Glutamatergic neuron (in vitro differentiated cells): ENCODE measurements at regions not wholly inside any gene's neighbourhood (a gene's known extent, or its start where the extent isn't known, plus 50 kb on each side); places are given as distances from the start of the nearest gene placed in this dataset.

Experiments used
- DNase-seq: peaks from one replicate; pipeline ENCODE4 v3.0.0; 2022
- H3K27ac Mint-ChIP-seq: one replicate; pipeline ENCODE4 v1.8.0; 2020; ENCODE audit warnings: mild to moderate bottlenecking, mixed read lengths, inconsistent platforms; ENCODE audit not compliant: unreplicated experiment
- H3K27me3 Mint-ChIP-seq: one replicate; pipeline ENCODE4 v1.8.0; 2020; ENCODE audit warnings: mild to moderate bottlenecking, moderate library complexity, mixed read lengths, inconsistent platforms; ENCODE audit not compliant: unreplicated experiment
- H3K36me3 Mint-ChIP-seq: one replicate; pipeline ENCODE4 v1.8.0; 2020; ENCODE audit warnings: mild to moderate bottlenecking, mixed read lengths, inconsistent platforms; ENCODE audit not compliant: unreplicated experiment
- H3K4me1 Mint-ChIP-seq: one replicate; pipeline ENCODE4 v1.8.0; 2020; ENCODE audit warnings: mild to moderate bottlenecking, low read depth, mixed read lengths, inconsistent platforms; ENCODE audit not compliant: unreplicated experiment
- H3K4me3 Mint-ChIP-seq: one replicate; pipeline ENCODE4 v1.8.0; 2020; ENCODE audit warnings: mild to moderate bottlenecking, mixed read lengths, inconsistent platforms; ENCODE audit not compliant: unreplicated experiment
- H3K9me3 Mint-ChIP-seq: one replicate; pipeline ENCODE4 v1.8.0; 2020; ENCODE audit warnings: mild to moderate bottlenecking, moderate library complexity, mixed read lengths, inconsistent platforms; ENCODE audit not compliant: unreplicated experiment
- CTCF ChIP-seq: fragments of 200-600 bp; sonication (generic); IDR thresholded peaks from one replicate; pipeline ENCODE4 v1.5.0; 2021; ENCODE audit not compliant: partially characterized antibody, unreplicated experiment

- Mint-ChIP-seq H3K9me3 (no peaks in the 10 kb centered on the region), H3K4me3 (no peak overlapping the region), H3K27me3 (no peaks in the 10 kb centered on the region), H3K4me1 (no peaks in the 10 kb centered on the region), H3K36me3 (no peaks in the 10 kb centered on the region), H3K27ac (no peak overlapping the region)
- no peak for DNase-seq
- TF ChIP-seq CTCF = no peak
Measured at GRCh38 chr2:103208916-103209315, 447.1 kb downstream of the TMEM182 start.

- Mint-ChIP-seq H3K4me3 (no peak overlapping the region), H3K27ac (no peak overlapping the region), H3K27me3 (no peaks in the 10 kb centered on the region), H3K9me3 (no peaks in the 10 kb centered on the region), H3K36me3 (no peaks in the 10 kb centered on the region), H3K4me1 (no peaks in the 10 kb centered on the region)
- no peak for DNase-seq
- TF ChIP-seq CTCF = no peak
Measured at GRCh38 chr2:103213028-103213542, 451.3 kb downstream of the TMEM182 start.

GRCh38 chr2:103218516-103218915, 456.7 kb downstream of the TMEM182 start:
- DNase-seq = no peak
- Mint-ChIP-seq H3K4me3 (no peak overlapping the region), H3K36me3 (no peaks in the 10 kb centered on the region), H3K4me1 (peaks cover 2% of the 10 kb centered on the region), H3K9me3 (peaks cover 2% of the 10 kb centered on the region), H3K27me3 (no peaks in the 10 kb centered on the region), H3K27ac (no peak overlapping the region)
- no peak for TF ChIP-seq CTCF

GRCh38 chr2:103219398-103219797, 457.6 kb downstream of the TMEM182 start:
- Mint-ChIP-seq H3K4me3 (no peak overlapping the region), H3K9me3 (peaks cover 2% of the 10 kb centered on the region), H3K4me1 (peaks cover 2% of the 10 kb centered on the region), H3K27me3 (no peaks in the 10 kb centered on the region), H3K27ac (no peak overlapping the region), H3K36me3 (no peaks in the 10 kb centered on the region)
- TF ChIP-seq CTCF = no peak
- DNase-seq = no peak

- Mint-ChIP-seq H3K4me1 (peaks cover 2% of the 10 kb centered on the region), H3K36me3 (no peaks in the 10 kb centered on the region)
- no peak for DNase-seq
Measured at GRCh38 chr2:103222969-103223368, 461.1 kb downstream of the TMEM182 start.

More at GRCh38 chr2:103222969-103223368, 461.1 kb downstream of the TMEM182 start:
- H3K9me3 Mint-ChIP-seq = peaks cover 2% of the 10 kb centered on the region
- H3K4me3 Mint-ChIP-seq = no peak overlapping the region
- no peak for TF ChIP-seq CTCF
- H3K27ac Mint-ChIP-seq = no peak overlapping the region
- no peaks in the 10 kb centered on the region for H3K27me3 Mint-ChIP-seq
